CD14-positive monocyte (primary cell): ENCODE measurements at regions not wholly inside any gene's neighbourhood (a gene's known extent, or its start where the extent isn't known, plus 50 kb on each side); places are given as distances from the start of the nearest gene placed in this dataset.

Experiments used
- DNase-seq, 3 donors: peaks; one replicate each; pipeline ENCODE4 v3.0.0-alpha.2; 2011 to 2022
- H2AFZ ChIP-seq: 2 replicates; pipeline ENCODE4 v1.6.0; 2012; ENCODE audit warnings: mild to moderate bottlenecking, low read depth, low read length, inconsistent platforms; ENCODE audit not compliant: insufficient read depth, poor library complexity, severe bottlenecking
- H3K27ac ChIP-seq, 2 donors: 1 replicate in 1 of 2; 2 replicates in 1 of 2; pipeline ENCODE4 v1.5.1; 2012 to 2013; ENCODE audit warnings: low read length in 2 of 2, control low read depth in 1 of 2, inconsistent platforms in 1 of 2, low read depth in 1 of 2, mild to moderate bottlenecking in 1 of 2
- H3K27me3 ChIP-seq, 2 donors: one replicate each; pipeline versions ENCODE4 v1.6.0 to v1.6.1; 2011 to 2013; ENCODE audit warnings: low read length in 2 of 2; ENCODE audit not compliant: control insufficient read depth in 2 of 2, insufficient read depth in 2 of 2
- H3K36me3 ChIP-seq, 2 donors: replicated peaks in 1 of 2; 1 replicate in 1 of 2; 2 replicates in 1 of 2; pipeline versions ENCODE4 v1.5.1 to v1.6.1; 2012 to 2013; ENCODE audit warnings: low read length in 2 of 2, control low read depth in 1 of 2, inconsistent platforms in 1 of 2, mild to moderate bottlenecking in 1 of 2; ENCODE audit not compliant: insufficient read depth in 2 of 2, control insufficient read depth in 1 of 2
- H3K4me1 ChIP-seq, 2 donors: 1 replicate in 1 of 2; 2 replicates in 1 of 2; pipeline versions ENCODE4 v1.5.1 to v1.6.1; 2012 to 2013; ENCODE audit warnings: low read length in 2 of 2, control low read depth in 1 of 2, inconsistent platforms in 1 of 2, mild to moderate bottlenecking in 1 of 2, moderate library complexity in 1 of 2; ENCODE audit not compliant: insufficient read depth in 2 of 2, control insufficient read depth in 1 of 2
- H3K4me2 ChIP-seq: replicated peaks from 2 replicates; pipeline ENCODE3; 2012; ENCODE audit warnings: low read length, moderate library complexity, mild to moderate bottlenecking; ENCODE audit not compliant: poor library complexity, severe bottlenecking; ENCODE audit errors: extremely low read depth
- H3K4me3 ChIP-seq, 3 experiments: fragments of 200-600 bp in 1 of 3; sonication (generic) in 1 of 3; replicated peaks in 1 of 3; 1 replicate in 2 of 3; 2 replicates in 1 of 3; pipeline ENCODE4 v1.5.1; 2011 to 2013; ENCODE audit warnings: low read length in 3 of 3, mild to moderate bottlenecking in 3 of 3, control low read depth in 2 of 3, low read depth in 2 of 3, inconsistent platforms in 1 of 3, moderate library complexity in 1 of 3
- H3K79me2 ChIP-seq: 2 replicates; pipeline ENCODE4 v1.6.0; 2012; ENCODE audit warnings: mild to moderate bottlenecking, control low read depth, inconsistent platforms, low read length, moderate library complexity; ENCODE audit not compliant: insufficient read depth
- H3K9ac ChIP-seq: 2 replicates; pipeline ENCODE4 v1.6.0; 2017; ENCODE audit warnings: low read length, mild to moderate bottlenecking; ENCODE audit not compliant: insufficient read depth, poor library complexity, severe bottlenecking
- H3K9me3 ChIP-seq, 2 donors: replicated peaks in 1 of 2; 1 replicate in 1 of 2; 2 replicates in 1 of 2; pipeline versions ENCODE4 v1.5.1 to v1.6.1; 2012 to 2013; ENCODE audit warnings: low read length in 2 of 2, control low read depth in 1 of 2; ENCODE audit not compliant: control insufficient read depth in 1 of 2, insufficient read depth in 1 of 2
- H4K20me1 ChIP-seq: 2 replicates; pipeline ENCODE4 v1.6.0; 2012; ENCODE audit warnings: mild to moderate bottlenecking, low read length, control low read depth, moderate library complexity; ENCODE audit not compliant: insufficient read depth
- H3K27ac Mint-ChIP-seq, 7 donors: one replicate each; pipeline ENCODE4 v1.8.0; 2020; ENCODE audit warnings: mild to moderate bottlenecking in 7 of 7, mixed read lengths in 7 of 7, moderate library complexity in 6 of 7, inconsistent platforms in 2 of 7
- H3K27me3 Mint-ChIP-seq, 3 donors: one replicate each; pipeline ENCODE4 v1.8.0; 2021 to 2022; ENCODE audit warnings: low read depth in 3 of 3, mild to moderate bottlenecking in 3 of 3, mixed read lengths in 3 of 3, moderate library complexity in 3 of 3, inconsistent platforms in 1 of 3
- H3K36me3 Mint-ChIP-seq, 2 donors: one replicate each; pipeline ENCODE4 v1.8.0; 2020; ENCODE audit warnings: mixed read lengths in 2 of 2, inconsistent platforms in 1 of 2, mild to moderate bottlenecking in 1 of 2
- H3K4me1 Mint-ChIP-seq: one replicate; pipeline ENCODE4 v1.8.0; 2020; ENCODE audit warnings: mild to moderate bottlenecking, mixed read lengths
- H3K4me3 Mint-ChIP-seq, 2 donors: one replicate each; pipeline ENCODE4 v1.8.0; 2020; ENCODE audit warnings: mild to moderate bottlenecking in 2 of 2, mixed read lengths in 2 of 2, moderate library complexity in 1 of 2
- H3K9me3 Mint-ChIP-seq, 7 donors: one replicate each; pipeline ENCODE4 v1.8.0; 2020 to 2022; ENCODE audit warnings: mixed read lengths in 7 of 7, mild to moderate bottlenecking in 6 of 7, moderate library complexity in 6 of 7, inconsistent platforms in 2 of 7
- WGBS: methylation state at CpG from one replicate; pipeline ENCODE4 v1.1.5; 2013; ENCODE audit warnings: missing lambda C conversion rate; ENCODE audit not compliant: insufficient coverage; 5-methylcytosine and 5-hydroxymethylcytosine counted together
- intact Hi-C, 2 donors: fragments of 100-400 bp; cut with micrococcal nuclease; formaldehyde crosslinking; loops; one replicate each; pipeline versions ENCODE4 v1.15.0 to v1.15.1; 2023
- TF ChIP-seq, protein P1 (sequence below): fragments of 200-600 bp; IDR thresholded peaks from one replicate; pipeline ENCODE4 v1.8.0; 2022; ENCODE audit warnings: antibody characterized with exemption, mild to moderate bottlenecking

DNA sequence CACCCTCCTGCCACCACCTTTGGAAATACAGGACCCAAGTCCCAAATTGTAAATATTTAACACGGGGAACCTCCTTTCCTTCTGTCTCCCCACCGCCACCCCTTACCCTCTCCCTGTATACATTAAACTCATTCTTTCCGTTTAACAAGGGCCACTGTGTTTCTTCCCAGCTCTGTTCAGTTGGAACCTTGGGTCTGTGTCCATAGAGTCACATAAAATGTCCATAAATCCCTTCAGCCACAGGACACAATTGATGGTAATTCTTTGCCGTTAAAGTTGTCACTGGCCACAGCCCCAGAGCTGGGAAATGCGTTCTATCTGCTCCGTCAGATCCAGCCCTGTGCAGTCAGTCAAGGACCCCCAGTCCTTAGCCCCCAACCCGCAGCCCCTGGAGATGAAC, 49.9 kb upstream of the FZD7 start:
- no peaks in the 10 kb centered on the region for H3K27me3 ChIP-seq
- no peak overlapping the region for H3K27ac Mint-ChIP-seq
- no peaks in the 10 kb centered on the region for H3K4me1 ChIP-seq
- H3K9me3 Mint-ChIP-seq, result no peaks in the 10 kb centered on the region
- H3K36me3 Mint-ChIP-seq, result no peaks in the 10 kb centered on the region
- no peak overlapping the region for H3K9ac ChIP-seq
- intact Hi-C loops, result no loop called here
- H3K4me2 ChIP-seq, result no peak overlapping the region
- H3K36me3 ChIP-seq, result no peaks in the 10 kb centered on the region
- H3K27ac ChIP-seq, result no peak overlapping the region
- no peaks in the 10 kb centered on the region for H3K79me2 ChIP-seq
- no peak overlapping the region for H3K4me3 Mint-ChIP-seq
- TF ChIP-seq, protein P1, sequence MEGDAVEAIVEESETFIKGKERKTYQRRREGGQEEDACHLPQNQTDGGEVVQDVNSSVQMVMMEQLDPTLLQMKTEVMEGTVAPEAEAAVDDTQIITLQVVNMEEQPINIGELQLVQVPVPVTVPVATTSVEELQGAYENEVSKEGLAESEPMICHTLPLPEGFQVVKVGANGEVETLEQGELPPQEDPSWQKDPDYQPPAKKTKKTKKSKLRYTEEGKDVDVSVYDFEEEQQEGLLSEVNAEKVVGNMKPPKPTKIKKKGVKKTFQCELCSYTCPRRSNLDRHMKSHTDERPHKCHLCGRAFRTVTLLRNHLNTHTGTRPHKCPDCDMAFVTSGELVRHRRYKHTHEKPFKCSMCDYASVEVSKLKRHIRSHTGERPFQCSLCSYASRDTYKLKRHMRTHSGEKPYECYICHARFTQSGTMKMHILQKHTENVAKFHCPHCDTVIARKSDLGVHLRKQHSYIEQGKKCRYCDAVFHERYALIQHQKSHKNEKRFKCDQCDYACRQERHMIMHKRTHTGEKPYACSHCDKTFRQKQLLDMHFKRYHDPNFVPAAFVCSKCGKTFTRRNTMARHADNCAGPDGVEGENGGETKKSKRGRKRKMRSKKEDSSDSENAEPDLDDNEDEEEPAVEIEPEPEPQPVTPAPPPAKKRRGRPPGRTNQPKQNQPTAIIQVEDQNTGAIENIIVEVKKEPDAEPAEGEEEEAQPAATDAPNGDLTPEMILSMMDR, result no peak
- no peak for DNase-seq
- H2AFZ ChIP-seq, result no peak overlapping the region
- 80% methylated on average over 6 of the region's 7 CpGs for WGBS
- H3K9me3 ChIP-seq, result no peaks in the 10 kb centered on the region
- no peaks in the 10 kb centered on the region for H4K20me1 ChIP-seq
- no peak overlapping the region for H3K4me3 ChIP-seq
- H3K4me1 Mint-ChIP-seq, result peaks cover 6% of the 10 kb centered on the region
- H3K27me3 Mint-ChIP-seq, result peaks cover 3 to 9% (median 4%) of the 10 kb centered on the region in 3 donors
